SIG-M5 treated with dmso at 0.1 percent for 504 hours (cell line): ENCODE measurements at regions not wholly inside any gene's neighbourhood (a gene's known extent, or its start where the extent isn't known, plus 50 kb on each side); places are given as distances from the start of the nearest gene placed in this dataset.
"Not testable (repeated sequence)": the region's sequence is repeated elsewhere in the genome, so short reads cannot be mapped to it uniquely, and the experiment has no call there.

Source experiments
- DNase-seq: peaks from one replicate; lab custom pipeline; 2025; ENCODE audit not compliant: unreplicated experiment; lab: John Stamatoyannopoulos, UW

DNA sequence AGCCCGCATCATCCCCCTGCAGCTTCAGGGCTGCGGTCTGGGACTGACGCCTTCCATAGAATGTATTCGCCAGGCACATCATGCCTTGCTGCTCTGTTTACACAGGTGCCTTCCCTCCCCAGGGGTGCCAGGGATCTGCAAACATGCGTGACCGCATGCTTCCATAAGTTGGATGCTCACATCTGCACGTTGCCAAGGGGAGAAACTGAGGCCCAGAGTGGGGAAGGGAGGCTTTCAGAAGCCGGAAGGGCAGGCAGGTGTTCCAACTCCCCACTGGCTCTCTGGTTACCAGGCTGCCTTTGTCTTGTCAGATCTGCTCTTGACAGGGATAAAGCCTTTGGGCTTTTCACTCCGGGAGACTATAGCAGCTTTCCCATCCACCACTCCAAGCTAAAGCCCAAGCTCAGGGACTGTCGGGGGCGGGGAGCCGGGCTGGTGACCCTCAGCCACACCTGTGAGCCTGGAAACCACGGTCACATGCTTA, 125.8 kb upstream of the TNP1 start:
- DNase-seq, result no peak

DNA sequence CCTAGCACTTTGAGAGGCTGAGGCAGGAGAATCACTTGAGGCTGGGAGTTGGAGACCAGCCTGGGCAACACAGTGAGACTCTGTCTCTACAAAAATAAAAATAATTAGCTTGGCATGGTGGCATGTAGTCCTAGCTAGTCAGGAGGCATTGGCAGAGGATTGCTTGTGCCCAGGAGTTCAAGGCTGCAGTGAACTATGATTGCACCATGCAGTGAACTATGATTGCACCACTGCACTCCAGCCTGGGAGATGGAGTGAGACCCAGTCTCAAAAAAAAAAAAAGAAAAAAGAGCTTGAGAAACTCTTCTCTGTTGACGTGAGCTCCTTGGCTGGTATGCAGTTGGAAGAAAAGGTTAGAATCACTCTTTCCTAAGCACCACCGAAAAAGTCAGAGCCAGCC, 125.1 kb upstream of the TNP1 start:
- DNase-seq, result no peak

DNA sequence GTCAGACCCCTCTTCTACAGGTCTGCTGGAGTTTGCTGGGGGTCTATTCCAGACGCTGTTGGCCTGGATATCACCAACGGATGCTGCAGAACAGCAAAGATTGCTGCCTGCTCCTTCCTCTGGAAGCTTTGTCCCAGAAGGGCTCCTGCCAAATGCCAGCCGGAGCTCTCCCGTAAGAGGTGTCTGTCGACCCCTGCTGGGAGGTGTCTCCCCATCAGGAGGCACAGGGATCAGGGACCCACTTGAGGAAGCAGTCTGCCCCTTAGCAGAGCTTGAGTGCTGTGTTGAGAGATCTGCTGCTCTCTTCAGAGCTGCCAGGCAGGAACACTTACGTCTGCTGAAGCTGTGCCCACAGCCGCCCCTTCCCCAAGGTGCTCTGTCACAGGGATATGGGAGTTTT, 122.1 kb upstream of the TNP1 start:
- not testable (repeated sequence) for DNase-seq

DNA sequence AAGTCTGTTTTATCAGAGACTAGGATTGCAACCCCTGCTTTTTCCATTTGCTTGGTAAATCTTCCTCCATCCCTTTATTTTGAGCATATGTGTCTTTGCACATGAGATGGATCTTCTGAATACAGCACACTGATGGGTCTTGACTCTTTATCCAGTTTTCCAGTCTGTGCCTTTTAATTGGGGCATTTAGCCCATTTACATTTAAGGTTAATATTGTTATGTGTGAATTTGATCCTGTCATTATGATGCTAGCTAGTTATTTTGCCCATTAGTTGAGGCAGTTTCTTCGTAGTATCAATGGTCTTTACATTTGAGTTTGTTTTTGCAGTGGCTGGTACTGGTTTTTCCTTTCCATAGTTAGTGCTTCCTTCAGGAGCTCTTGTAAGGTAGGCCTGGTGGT, 120.6 kb upstream of the TNP1 start:
- DNase-seq, result not testable (repeated sequence)

DNA sequence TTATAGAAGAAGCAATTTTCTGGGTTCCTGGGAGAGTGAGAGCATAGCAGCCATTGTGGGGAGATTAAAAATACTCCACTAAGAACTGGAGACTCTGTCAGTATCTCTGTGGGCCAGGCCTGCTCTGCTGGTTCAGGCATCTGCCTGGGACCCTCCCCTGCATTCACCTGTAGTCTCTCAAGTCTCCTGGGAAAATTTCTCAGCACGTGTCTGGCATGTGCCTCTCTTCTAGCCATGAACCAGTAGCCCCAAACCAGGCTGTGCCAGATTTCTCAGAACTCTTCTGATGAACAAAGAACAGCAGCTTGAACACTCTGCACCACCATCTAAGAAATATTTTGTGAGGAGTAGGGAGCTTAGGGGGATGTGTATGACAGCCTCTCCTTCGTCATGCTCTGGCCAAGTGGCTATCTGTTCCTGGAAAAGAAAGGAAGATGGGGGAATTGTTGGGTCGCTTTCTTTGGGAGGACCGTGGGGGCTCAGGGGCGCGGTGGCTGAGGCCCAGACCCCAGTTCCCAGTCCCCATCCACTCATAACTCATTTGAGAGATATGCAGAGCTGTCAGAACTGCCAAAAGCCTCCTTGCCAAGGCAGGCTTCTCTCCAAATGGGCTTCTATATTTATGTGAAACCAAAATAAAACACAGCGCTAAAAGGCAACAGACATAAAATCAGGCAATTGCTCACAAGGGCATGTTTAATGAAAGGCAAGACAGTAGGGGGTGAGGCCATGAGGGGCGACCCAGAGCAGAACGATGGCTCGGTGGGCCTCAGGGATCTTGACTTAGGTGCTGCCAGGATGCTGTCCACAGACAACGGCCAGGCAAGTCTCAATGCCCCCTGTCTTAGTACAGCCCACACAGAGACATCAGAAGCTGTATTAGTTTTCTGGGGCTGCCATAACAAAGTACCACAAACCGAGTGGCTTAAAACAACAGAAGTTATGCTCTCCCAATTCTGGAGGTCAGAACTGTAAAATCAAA, 114.7 kb upstream of the TNP1 start:
- DNase-seq, result no peak

DNA sequence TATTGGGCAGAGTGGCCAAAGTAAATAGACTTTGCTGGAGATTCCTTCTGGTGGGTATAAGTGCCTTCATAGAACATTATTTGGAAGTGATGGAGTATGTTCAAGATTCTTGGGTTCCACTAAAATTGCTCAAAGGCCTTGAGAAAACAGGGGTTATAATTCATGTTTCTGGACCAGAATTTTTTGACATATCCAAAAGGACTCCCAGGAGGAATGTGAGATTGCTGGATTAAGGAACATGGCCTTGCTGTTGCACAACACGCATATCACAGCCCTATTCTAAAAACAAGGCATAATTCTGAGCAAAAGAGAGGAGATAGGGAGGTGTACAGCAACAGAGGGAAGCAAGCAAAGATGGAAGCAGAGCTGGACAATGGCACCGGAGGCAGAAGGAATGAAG, 111.7 kb upstream of the TNP1 start:
- no peak for DNase-seq

DNA sequence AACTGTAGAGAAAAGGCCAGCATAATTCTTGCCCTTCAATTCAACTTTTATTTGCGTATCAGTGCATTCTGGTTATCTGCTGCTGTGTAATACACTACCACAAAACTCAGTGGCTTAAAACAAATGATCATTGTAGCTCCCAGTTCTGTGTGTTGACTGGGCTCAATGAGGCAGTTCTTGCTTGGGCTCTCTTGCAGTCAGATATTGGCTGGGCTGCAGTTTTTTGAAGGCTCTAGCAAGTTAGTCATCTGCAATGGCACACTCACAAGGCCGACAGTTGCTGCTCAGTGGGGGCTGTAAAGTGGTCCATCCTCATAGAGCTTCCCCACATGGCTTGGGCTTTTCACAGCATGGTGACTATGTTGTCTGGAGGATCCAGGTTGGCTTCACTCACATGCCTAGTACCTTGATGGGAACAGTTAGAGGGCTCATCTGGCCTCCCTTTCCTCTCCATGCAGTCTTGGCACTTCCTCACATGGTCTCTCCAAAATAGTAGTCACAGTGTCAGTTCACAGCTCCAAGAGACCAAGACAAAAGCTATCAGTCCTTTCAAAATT, 110.6 kb upstream of the TNP1 start:
- DNase-seq, result no peak

DNA sequence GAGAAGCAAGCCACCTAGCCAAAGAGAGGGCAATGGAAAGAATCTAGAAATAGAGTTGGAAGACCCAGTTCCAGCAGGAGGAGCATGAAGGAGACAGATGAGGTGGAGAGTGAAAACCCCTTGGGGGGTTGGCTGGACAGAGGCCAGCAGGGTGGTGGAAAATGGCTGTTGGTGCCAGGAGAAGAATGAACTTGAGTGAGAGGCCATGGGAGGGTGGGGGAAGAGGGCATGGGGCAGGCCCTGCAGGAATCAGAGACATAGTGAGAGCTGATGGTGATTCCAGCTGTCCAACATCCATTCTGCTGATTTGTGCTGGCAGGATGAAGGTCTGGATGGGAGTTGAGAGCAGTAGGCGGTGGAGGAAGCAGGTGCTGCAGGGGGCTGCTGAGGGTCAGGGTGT, 108.0 kb upstream of the TNP1 start:
- DNase-seq, result no peak

DNA sequence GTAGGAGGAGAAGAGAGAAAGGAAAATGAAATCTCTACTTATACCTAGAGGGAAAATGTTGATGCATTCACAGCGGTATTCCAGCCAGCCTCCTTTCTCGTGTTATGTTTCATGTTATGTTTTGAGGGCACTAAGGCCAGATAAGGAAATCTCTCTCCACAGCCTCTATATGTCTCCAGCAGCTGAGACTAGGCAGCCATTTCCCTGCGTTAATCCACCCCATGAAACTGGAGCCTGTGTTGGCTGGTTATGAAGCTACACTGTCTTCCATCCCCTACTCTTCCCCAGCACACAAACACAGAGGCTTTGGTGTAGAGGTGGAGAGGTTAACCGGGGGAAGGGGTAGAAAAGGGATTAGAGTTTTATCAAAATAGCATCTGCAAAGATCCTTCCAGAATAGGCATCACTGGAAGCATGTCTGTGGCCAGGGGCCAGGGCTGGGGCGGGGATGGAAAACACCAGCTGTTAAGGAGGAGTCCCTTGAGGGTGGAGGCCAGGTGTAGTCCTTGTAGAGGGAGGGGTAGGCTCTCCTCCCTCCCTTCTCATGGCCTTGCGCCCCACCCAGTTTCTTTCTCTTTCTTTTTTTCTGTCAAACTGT, 100.9 kb upstream of the TNP1 start:
- DNase-seq, result no peak

DNA sequence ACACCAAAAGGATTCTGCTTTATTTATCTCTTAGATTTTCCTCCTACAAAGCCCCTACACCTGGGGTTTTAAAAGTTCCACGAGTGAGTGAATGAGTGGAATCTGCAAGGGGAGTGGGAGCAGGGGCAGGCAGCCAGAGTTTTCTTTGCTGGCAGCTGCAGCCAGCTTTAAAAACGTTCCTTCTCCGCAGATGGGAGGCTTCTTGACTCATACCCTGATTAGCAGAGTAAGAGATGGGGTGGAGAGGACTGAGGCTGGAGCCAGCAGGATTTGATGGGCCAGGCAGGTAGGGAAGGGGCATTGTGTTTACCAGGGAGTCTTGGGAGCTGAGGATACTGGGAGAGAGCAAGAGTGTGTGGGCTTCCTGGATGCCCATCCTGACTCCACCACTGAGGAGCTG, 99.6 kb upstream of the TNP1 start:
- no peak for DNase-seq

DNA sequence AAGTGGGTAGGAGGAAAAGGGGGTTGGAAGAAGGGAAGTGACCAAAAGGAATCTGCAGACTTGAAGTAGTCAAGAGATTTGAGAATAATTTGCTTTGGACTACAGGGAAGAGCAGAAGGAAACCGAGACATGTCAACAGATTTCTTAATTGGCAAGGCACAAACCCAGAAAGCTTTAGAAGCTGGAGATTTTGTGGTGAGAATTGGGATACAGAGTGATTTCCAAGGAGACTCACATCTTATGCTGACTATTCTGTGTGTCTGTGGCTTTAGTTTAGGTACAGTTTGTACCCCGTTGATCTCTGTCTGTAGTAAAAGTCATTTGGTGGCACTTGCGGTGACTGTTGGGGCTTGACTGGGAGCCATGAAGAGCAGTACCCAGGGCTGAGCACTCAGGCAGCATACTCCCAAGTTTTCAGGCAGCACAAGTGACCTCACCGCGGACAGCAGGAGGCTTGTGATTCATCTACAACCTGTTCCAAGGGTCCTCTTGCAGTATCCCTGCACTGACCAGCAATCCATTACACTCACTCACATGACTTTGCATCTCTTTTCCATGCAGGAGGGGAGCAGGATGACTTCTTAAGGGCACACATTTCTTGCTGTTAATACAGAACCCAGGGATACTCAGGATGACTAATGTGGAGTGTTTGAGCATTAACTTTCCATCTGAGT, 97.1 kb upstream of the TNP1 start:
- DNase-seq, result no peak

DNA sequence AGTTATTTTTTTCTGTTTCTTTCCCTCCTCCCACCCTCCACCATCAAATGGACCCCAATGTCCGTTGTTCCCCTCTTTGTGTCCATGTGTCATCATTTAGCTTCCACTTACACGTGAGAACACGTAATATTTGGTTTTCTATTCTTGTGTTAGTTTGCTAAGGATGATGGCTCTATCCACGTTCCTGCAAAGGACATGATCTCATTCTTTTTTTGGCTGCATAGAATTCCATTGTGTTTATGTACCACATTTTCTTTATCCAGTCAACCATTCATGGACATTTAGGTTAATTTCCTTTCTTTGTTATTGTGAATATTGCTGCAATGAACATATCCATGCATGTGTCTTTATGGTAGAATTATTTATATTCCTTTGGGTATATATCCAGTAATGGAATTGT, 91.3 kb upstream of the TNP1 start:
- DNase-seq, result no peak

DNA sequence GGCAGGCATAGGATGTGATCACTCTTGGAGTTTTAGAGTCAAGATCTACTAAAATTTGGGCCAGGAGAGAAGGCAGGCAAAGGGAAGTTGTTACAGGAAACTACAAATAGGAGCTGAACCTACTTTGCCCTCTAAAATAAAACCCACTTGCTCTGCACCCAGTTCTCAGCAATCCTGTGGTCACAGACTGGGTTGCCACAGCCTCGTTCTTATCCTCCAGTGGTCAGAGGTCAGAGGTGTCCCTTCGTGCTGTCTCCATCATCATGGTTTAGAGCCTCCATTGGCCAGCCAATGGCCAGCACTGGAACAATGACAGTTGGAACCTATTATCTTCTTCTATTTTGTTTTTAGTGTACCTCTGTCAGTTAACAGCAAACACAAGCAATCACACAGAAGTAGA, 90.7 kb upstream of the TNP1 start:
- DNase-seq, result no peak

DNA sequence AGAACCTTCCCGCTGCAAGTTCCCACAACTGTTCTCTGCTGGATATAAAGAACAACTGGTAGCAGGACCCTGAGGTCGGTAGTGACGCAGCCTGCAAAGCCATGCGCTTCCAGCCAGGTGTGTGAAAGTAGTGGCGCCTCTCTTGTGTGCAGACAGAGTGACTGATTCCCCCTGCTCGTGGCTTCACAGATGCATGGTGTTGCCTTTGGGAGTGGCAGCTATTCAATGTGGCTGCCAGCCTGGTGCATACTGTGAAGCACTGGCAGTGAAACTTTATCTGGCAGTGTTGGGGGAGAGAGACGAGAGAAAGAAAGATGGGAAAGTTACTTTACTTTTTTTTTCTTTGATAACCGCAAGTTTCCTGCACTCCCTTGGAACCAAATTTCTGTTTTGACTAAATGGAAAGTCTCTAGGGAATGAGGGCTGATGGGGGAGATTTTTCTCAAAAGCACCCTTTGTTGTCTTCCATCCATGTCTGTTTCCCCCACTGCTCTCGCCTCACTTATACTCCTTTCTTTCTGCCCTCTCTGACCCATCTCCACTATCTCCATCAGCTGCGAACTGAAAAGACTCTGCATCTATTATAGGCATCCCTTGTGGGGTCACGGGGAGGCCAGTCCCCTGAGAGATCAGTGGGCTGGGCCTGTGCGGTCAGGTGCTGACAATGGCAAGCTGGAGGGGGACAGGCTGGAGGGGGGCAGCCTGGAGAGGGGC, 90.0 kb upstream of the TNP1 start:
- no peak for DNase-seq

DNA sequence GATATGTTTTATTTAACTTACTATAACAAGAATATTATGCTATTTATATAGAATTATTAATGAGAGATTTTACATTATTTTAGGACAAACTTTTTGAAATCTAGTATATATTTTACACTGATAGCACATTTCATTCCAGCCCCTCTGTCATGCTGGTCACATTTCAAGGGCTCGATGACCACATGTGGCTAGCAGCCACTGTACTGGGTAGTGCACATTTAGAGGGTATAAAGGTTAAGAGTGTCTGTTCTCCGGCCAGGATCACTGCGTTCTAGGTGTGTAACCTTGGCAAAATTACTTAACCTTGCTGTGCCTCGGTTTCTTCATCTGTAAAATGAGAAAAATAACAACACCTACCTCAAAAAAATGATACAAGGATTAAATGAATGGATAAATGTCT, 87.2 kb upstream of the TNP1 start:
- no peak for DNase-seq

DNA sequence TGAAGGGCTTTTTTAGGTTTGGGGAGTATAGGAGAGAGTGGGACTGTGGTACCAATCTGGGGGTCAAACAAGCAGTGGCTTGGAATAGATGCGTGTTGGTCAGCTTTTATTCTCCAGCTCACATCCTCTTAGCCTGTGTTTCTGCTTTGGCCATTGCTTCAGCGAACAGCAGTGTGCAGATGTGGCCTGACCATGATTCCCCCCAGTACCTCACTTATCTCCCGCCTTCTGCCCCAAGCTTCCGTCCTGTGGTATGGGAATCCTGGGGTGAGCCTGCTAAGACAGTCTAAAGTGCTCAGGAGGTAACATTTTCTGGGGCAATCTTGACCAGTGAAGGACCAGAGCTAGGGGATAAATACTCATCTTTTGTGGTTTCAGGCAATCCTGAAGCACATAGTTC, 84.9 kb upstream of the TNP1 start:
- DNase-seq, result no peak

DNA sequence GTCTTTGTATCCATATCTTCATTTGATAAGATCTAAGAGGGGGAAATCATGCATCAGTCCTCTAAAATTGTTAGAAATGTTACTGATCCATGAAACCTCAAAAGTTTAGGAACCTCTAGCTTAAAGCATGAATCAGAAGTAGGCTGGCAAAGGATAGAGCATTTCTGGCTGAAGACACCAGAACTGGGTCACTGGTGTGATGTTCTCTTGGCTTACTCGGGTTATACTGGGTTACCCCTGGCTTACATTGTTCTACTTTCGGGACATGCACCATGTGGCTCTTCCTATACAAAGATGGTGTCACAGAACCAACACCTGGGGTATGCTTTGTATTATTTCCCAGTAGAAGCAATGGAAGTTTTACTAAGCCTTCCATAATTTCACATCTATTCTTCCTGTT, 83.2 kb upstream of the TNP1 start:
- no peak for DNase-seq

DNA sequence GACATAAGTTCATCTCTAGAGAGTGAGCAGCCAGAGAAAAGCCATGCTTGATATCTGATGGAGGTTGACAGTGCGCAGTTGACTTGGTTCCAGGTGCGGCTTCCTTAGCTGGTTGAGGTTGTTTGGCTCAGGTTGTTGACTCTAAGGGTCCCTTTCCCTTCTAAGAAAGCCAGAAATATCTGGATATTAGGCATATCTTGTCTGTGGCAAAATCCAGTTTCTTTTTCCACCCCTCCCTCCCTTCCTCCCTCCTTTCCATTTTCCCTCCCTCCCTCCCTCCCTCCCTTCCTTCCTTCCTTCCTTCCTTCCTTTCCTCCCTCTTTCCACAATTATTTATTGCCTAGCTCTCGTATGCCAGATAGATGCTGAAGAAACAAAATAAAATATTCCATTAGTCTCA, 82.6 kb upstream of the TNP1 start:
- DNase-seq, result no peak

DNA sequence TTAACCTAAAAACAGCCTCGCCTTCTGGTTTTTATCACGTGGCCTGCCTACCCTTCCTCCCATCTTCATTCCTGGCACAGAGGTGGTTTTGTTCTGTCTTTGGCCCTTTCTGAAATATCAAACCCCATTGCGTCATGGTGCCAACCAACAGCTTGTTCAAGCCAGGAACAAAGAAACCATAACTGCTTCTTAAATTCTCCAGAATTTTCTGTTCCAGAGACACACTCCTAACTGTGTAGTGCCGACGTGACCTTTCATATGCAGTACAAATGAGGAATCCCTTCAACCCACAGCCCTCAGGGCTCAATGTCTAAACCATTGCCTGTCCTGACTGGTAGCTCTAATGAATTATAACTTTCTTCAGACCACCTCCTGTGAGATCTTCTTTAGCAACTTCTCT, 82.2 kb upstream of the TNP1 start:
- DNase-seq, result no peak

DNA sequence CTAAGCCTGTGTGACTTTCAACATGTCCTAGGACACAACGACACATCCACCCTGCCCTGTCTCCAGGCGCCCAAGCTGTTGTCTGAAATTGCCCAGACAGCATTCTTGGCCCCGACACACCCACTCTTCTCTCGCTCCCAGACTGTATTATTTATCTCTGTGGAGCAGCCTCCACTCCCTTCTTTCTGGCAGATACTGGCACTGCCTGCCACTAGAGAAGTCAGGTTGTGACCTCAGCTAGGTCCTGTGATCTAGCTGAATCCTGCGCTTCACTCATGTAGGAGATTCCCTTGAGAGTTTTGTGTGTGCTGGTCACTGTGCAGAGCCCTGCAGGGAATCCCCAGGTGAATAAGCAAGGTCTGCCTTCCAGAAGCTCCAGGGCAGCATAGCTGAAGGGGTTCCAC, 77.1 kb upstream of the TNP1 start:
- DNase-seq, result no peak

DNA sequence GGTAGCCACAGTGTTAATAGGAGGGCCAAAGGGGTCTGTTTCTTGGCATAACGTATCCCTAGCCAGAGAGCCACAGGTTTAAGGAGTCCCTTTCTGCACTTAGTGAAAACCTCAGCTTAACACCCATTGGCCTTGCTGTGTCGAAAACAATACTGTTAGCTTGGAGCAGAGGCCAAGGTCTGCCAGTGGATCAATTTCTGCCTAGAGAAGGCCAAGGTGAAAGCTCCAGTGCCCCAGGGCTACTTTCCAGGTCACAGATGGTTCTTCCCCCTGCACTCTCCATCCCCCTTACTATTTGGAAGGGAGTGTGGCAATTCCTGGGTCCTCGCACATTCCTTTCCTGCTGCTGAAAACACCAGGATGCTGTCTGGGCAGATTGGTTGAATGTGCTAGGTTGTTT, 74.8 kb upstream of the TNP1 start:
- DNase-seq, result no peak
